HepG2 (cell line): ENCODE measurements at regions not wholly inside any gene's neighbourhood (a gene's known extent, or its start where the extent isn't known, plus 50 kb on each side); places are given as distances from the start of the nearest gene placed in this dataset.

ENCODE experiments used
- ATAC-seq: fragments of 200-7000 bp; cut with Tn5 transposase; 3 replicates; pipeline ENCODE4 v1.9.1; 2020; ENCODE audit warnings: mild to moderate bottlenecking, moderate library complexity
- BruUV-seq: library from RNA; stranded (reverse); fragments of 400-500 nt; replicated peaks from 2 replicates; lab custom pipeline; 2021; lab: Mats Ljungman, UMichigan
- CTCF ChIA-PET: fragments of 300-600 bp; formaldehyde crosslinking; extraction: SDS; loops from one replicate; lab custom pipeline; 2021; ENCODE audit warnings: low total read pairs, inconsistent platforms, low intra/inter-chr PET ratio; lab: Yijun Ruan, JAX
- POLR2A ChIA-PET: fragments of 350-600 bp; sonication (Branson Sonifier 250); formaldehyde crosslinking; loops from one replicate; lab custom pipeline; 2020; ENCODE audit warnings: antibody characterized with exemption, inconsistent platforms; lab: Yijun Ruan, JAX
- DNase-seq: peaks from one replicate; pipeline ENCODE4 v3.0.0-alpha.2; 2015; ENCODE audit warnings: low spot score
- FAIRE-seq: peaks from 3 replicates; lab custom pipeline; 2011; peaks lifted over from hg19 to GRCh38; lab: Jason Lieb, UNC
- H2AFZ ChIP-seq: one replicate; pipeline ENCODE4 v1.6.1; 2011; ENCODE audit warnings: low read length, inconsistent platforms
- H3K27ac ChIP-seq: fragments of 300-600 bp; 3 replicates; pipeline ENCODE4 v1.8.0; 2011; ENCODE audit warnings: mixed run types, mild to moderate bottlenecking, mixed read lengths, low read length, inconsistent platforms; ENCODE audit not compliant: insufficient read depth; ENCODE audit errors: extremely low read length
- H3K27me3 ChIP-seq, 2 experiments: fragments of 200-600 bp in 1 of 2; 2 replicates in 1 of 2; 3 replicates in 1 of 2; pipeline versions ENCODE4 v1.6.0 to v1.8.0; 2011; ENCODE audit warnings: low read length in 2 of 2, mild to moderate bottlenecking in 2 of 2, moderate library complexity in 2 of 2, inconsistent platforms in 1 of 2; ENCODE audit not compliant: insufficient read depth in 2 of 2, control insufficient read depth in 1 of 2
- H3K36me3 ChIP-seq, 2 experiments: fragments of 200-600 bp in 1 of 2; replicated peaks in 1 of 2; 2 replicates in 1 of 2; 3 replicates in 1 of 2; pipeline versions ENCODE4 v1.5.1 to v1.8.0; 2011; ENCODE audit warnings: low read length in 2 of 2, inconsistent platforms in 1 of 2; ENCODE audit not compliant: insufficient read depth in 2 of 2, control insufficient read depth in 1 of 2
- H3K4me1 ChIP-seq: 2 replicates; pipeline ENCODE4 v1.5.1; 2012; ENCODE audit warnings: low read length, inconsistent platforms; ENCODE audit not compliant: insufficient read depth
- H3K4me2 ChIP-seq: 2 replicates; pipeline ENCODE4 v1.6.0; 2011; ENCODE audit warnings: low read depth, low read length, inconsistent platforms
- H3K4me3 ChIP-seq, 3 experiments: fragments of 200-600 bp in 1 of 3; sonication (generic), shearing (Covaris generic) in 1 of 3; replicated peaks in 1 of 3; 2 replicates each; pipeline ENCODE4 v1.5.1; 2011 to 2016; ENCODE audit warnings: low read length in 3 of 3, inconsistent platforms in 2 of 3, low read depth in 2 of 3, mild to moderate bottlenecking in 2 of 3, control low read depth in 1 of 3, mixed read lengths in 1 of 3; ENCODE audit not compliant: insufficient read depth in 1 of 3
- H3K79me2 ChIP-seq: one replicate; pipeline ENCODE4 v1.6.1; 2011; ENCODE audit warnings: low read length, inconsistent platforms; ENCODE audit not compliant: insufficient read depth
- H3K9ac ChIP-seq: 2 replicates; pipeline ENCODE4 v1.6.0; 2011; ENCODE audit warnings: mild to moderate bottlenecking, low read depth, low read length, inconsistent platforms; ENCODE audit not compliant: insufficient read depth
- H3K9me3 ChIP-seq: 2 replicates; pipeline ENCODE4 v1.5.1; 2012; ENCODE audit warnings: mild to moderate bottlenecking, low read length
- H4K20me1 ChIP-seq: 2 replicates; pipeline ENCODE4 v1.6.0; 2011; ENCODE audit warnings: inconsistent platforms, mild to moderate bottlenecking, low read length, moderate library complexity; ENCODE audit not compliant: insufficient read depth
- GATAD2A ChIP-seq: IDR thresholded peaks from 2 replicates; pipeline ENCODE4 v1.6.1; 2016
- HDAC6 ChIP-seq: fragments of 200-600 bp; sonication (generic); IDR thresholded peaks from 2 replicates; pipeline ENCODE4 v1.7.0; 2017; ENCODE audit warnings: mild to moderate bottlenecking, antibody characterized with exemption, low read length, low read depth
- JARID2 ChIP-seq: sonication (generic); formaldehyde crosslinking; IDR thresholded peaks from 2 replicates; pipeline ENCODE4 v1.8.1; 2023; ENCODE audit warnings: missing genetic modification reagents, inconsistent platforms; ENCODE audit not compliant: insufficient replicate concordance
- KAT7 ChIP-seq: IDR thresholded peaks from 2 replicates; pipeline ENCODE4 v1.6.1; 2018; ENCODE audit warnings: borderline replicate concordance, missing compliant biosample characterization
- KLF9 ChIP-seq: IDR thresholded peaks from 2 replicates; pipeline ENCODE4 v1.6.1; 2016; ENCODE audit warnings: low read depth
- NR2F1 ChIP-seq, 2 experiments: fragments of 450-650 bp in 1 of 2; formaldehyde crosslinking in 1 of 2; IDR thresholded peaks; 2 replicates each; pipeline versions ENCODE4 v1.5.0 to v1.6.1; 2016 to 2020; ENCODE audit warnings: mild to moderate bottlenecking in 1 of 2, missing compliant biosample characterization in 1 of 2, missing genetic modification reagents in 1 of 2, moderate library complexity in 1 of 2
- RBM39 ChIP-seq: fragments of 200-400 bp; formaldehyde crosslinking; IDR thresholded peaks from one replicate; pipeline ENCODE4 v1.6.1; 2018; ENCODE audit warnings: antibody characterized with exemption, mild to moderate bottlenecking, low read depth, low read length; ENCODE audit not compliant: poor library complexity, severe bottlenecking
- SALL2 ChIP-seq: sonication (generic); formaldehyde crosslinking; IDR thresholded peaks from 2 replicates; pipeline ENCODE4 v1.8.1; 2023; ENCODE audit warnings: mild to moderate bottlenecking, missing genetic modification reagents, inconsistent platforms
- TEF ChIP-seq: sonication (generic); formaldehyde crosslinking; IDR thresholded peaks from 2 replicates; pipeline ENCODE4 v1.5.0; 2020; ENCODE audit warnings: missing genetic modification reagents
- XBP1 ChIP-seq: sonication (generic); formaldehyde crosslinking; IDR thresholded peaks from 2 replicates; pipeline ENCODE4 v1.5.0; 2020; ENCODE audit warnings: missing genetic modification reagents
- ZFP36L2 ChIP-seq: sonication (generic); formaldehyde crosslinking; IDR thresholded peaks from 2 replicates; pipeline ENCODE4 v1.4.0; 2020; ENCODE audit warnings: missing genetic modification reagents
- ZNF143 ChIP-seq: sonication (generic); formaldehyde crosslinking; IDR thresholded peaks from 2 replicates; pipeline ENCODE4 v1.4.0; 2020; ENCODE audit warnings: missing genetic modification reagents
- ZNF251 ChIP-seq: sonication (generic); formaldehyde crosslinking; IDR thresholded peaks from 2 replicates; pipeline ENCODE4 v1.9.0; 2021; ENCODE audit warnings: mild to moderate bottlenecking, missing genetic modification reagents
- ZNF333 ChIP-seq: sonication (generic); formaldehyde crosslinking; IDR thresholded peaks from 2 replicates; pipeline ENCODE4 v1.4.0; 2020; ENCODE audit warnings: mild to moderate bottlenecking, missing genetic modification reagents, borderline replicate concordance
- whole genome bisulfite sequencing: methylation state at CpG from one replicate; pipeline ENCODE4 v1.1.6; 2017; ENCODE audit warnings: low lambda C conversion rate; 5-methylcytosine and 5-hydroxymethylcytosine counted together
- in situ Hi-C: cut with HindIII; loops from 2 replicates; pipeline ENCODE4 v1.10.0; 2017; ENCODE audit warnings: low pct_unique_long_range_greater_than_20kb; ENCODE audit not compliant: extremely low pct_ligation_motif_present
- intact Hi-C: fragments of 100-400 bp; cut with micrococcal nuclease; formaldehyde crosslinking; loops from one replicate; pipeline ENCODE4 v1.10.0; 2022; ENCODE audit not compliant: unreplicated experiment

- TF ChIP-seq KLF9 (no peak), GATAD2A (CRISPR knock-in tag) (no peak), NR2F1 (CRISPR knock-in tag; IDR thresholded peaks at IDR 0.05) (no peak)
- no peak overlapping the region for H3K27ac ChIP-seq
- no TSS peak for BruUV-seq
- in situ Hi-C loops, result no loop called here
- no peak for DNase-seq
- H4K20me1 ChIP-seq, result no peaks in the 10 kb centered on the region
- H2AFZ ChIP-seq, result no peak overlapping the region
- H3K9me3 ChIP-seq, result no peaks in the 10 kb centered on the region
- ATAC-seq, result no peak
- WGBS, result 74% methylated on average over 26 of the region's 32 CpGs
- H3K4me2 ChIP-seq, result no peak overlapping the region
- no peaks in the 10 kb centered on the region for H3K36me3 ChIP-seq
- CTCF ChIA-PET, result no interaction called here
- no peak overlapping the region for H3K4me3 ChIP-seq
- H3K9ac ChIP-seq, result no peak overlapping the region
- FAIRE-seq, result no peak
- H3K27me3 ChIP-seq, result peaks cover 16 to 61% of the 10 kb centered on the region in 2 experiments; a peak in 4 of 5 replicates
- intact Hi-C loops, result no loop called here
- POLR2A ChIA-PET, result no interaction called here
- peaks cover 7% of the 10 kb centered on the region; the same call in 1 of the 2 replicates for H3K4me1 ChIP-seq
- H3K79me2 ChIP-seq, result no peaks in the 10 kb centered on the region
Observed at GRCh38 chr4:1576304-1576960, 107.7 kb downstream of the FAM53A start.

DNA sequence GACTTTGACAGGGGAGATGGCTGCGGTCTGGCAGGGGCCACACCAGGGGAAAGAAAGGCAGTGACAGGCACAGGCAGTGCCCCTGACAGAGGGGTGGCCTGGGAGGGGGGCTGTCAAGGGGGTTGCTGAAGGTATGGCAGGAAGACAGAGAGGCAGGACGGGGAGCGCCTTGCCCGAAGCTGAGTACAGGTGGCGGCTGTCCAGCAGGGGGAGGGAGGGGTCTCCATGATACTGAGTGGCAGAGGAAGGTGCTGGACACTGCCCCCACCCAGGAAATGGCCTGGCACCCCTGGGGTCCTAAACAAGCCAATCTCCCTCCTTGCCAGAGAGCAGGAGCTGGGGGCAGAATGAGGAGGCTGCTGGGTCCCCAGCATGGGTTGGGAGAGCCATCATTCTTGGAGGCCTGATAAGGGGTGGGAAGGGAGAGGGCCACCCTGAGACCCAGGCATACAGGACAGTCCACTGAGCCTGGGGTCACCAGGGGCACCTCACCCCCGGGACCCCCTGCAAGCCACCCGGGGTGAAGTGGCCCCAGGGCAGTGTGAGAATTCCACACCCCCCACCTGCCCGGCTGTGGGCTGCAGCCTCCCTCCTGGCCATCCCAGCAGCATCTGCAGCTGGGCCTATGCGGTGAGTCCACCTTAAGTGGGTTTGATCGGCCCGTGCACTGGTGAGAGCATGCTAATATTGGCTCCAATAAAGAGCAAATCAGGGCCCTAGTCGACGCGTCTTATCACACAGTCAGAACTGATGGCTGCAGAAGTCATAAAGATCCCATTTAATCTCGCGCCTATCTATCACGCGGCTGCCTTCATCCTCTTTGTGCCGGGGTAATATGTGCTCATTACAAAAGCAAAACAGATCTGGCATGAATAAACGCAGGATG is 108.5 kb downstream of the FAM53A start:
- in situ Hi-C loops, result no loop called here
- Histone ChIP-seq H3K27ac (no peak overlapping the region), H3K79me2 (no peaks in the 10 kb centered on the region), H3K27me3 (peaks cover 20 to 68% of the 10 kb centered on the region in 2 experiments; a peak in 4 of 5 replicates), H4K20me1 (no peaks in the 10 kb centered on the region), H3K4me1 (peaks cover 7% of the 10 kb centered on the region; the same call in 1 of the 2 replicates), H2AFZ (no peak overlapping the region), H3K36me3 (no peaks in the 10 kb centered on the region), H3K9me3 (no peaks in the 10 kb centered on the region), H3K9ac (no peak overlapping the region), H3K4me2 (no peak overlapping the region), H3K4me3 (no peak overlapping the region)
- DNase-seq, result no peak
- intact Hi-C loops, result no loop called here
- 62% methylated on average over 14 of the region's 20 CpGs for WGBS
- no TSS peak for BruUV-seq
- ChIA-PET POLR2A (no interaction called here), CTCF (no interaction called here)
- ATAC-seq, result no peak
- no peak for FAIRE-seq
- TF ChIP-seq KAT7 (CRISPR knock-in tag), result no peak
- no peak for TF ChIP-seq ZFP36L2
- no peak for TF ChIP-seq RBM39
- no peak for TF ChIP-seq ZNF251 (CRISPR knock-in tag)
- no peak for TF ChIP-seq ZNF333 (CRISPR knock-in tag)
- no peak for TF ChIP-seq TEF (CRISPR knock-in tag)
- no peak for TF ChIP-seq SALL2 (CRISPR knock-in tag)
- no peak for TF ChIP-seq ZNF143 (CRISPR knock-in tag)
- TF ChIP-seq HDAC6, result no peak
- TF ChIP-seq JARID2, result no peak
- no peak for TF ChIP-seq XBP1 (CRISPR knock-in tag)
